PC-3 (cell line): ENCODE measurements at regions not wholly inside any gene's neighbourhood (a gene's known extent, or its start where the extent isn't known, plus 50 kb on each side); places are given as distances from the start of the nearest gene placed in this dataset.

Experiments used
- CTCF ChIP-seq: fragments of 300-600 bp; sonication (generic); conservative IDR thresholded peaks from 2 replicates; pipeline ENCODE4 v1.5.1; 2017; ENCODE audit warnings: antibody characterized with exemption, low read depth, mild to moderate bottlenecking, low read length
- EZH2 ChIP-seq: fragments of 300-600 bp; sonication (generic); IDR thresholded peaks from one replicate; pipeline ENCODE4 v1.6.1; 2017; ENCODE audit warnings: antibody characterized with exemption, mild to moderate bottlenecking, low read length; ENCODE audit not compliant: unreplicated experiment

DNA sequence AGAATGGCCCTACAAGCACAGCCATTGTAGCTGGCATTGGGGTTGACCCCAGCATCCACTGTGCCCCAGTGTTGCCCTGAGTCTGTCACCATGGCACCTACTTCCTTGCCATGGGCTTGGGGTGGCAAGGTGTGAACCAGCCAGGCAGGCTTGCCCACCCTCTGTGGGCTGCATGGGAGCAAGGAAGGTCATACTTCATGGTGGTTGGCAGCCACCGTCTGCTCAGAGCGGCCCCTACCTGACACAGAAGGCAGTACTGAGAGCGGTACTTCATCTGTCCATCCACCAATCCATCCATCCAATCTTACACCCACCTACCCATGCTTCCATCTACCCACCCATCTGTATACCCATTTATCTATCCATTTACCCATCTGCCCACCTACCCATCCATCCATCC lies 160.1 kb downstream of the KIF26A start:
- no peak for TF ChIP-seq CTCF
- no peak for TF ChIP-seq EZH2
